Kidney epithelial cell (primary cell): ENCODE measurements at regions not wholly inside any gene's neighbourhood (a gene's known extent, or its start where the extent isn't known, plus 50 kb on each side); places are given as distances from the start of the nearest gene placed in this dataset.

Experiments used
- DNase-seq: peaks from one replicate; pipeline ENCODE4 v3.0.0-alpha.2; 2010; ENCODE audit warnings: low read depth
- H3K27me3 ChIP-seq: 2 replicates; pipeline ENCODE4 v1.6.0; 2011; ENCODE audit warnings: low read length; ENCODE audit not compliant: control insufficient read depth, insufficient read depth
- H3K36me3 ChIP-seq: 2 replicates; pipeline ENCODE4 v1.5.1; 2011; ENCODE audit warnings: low read length; ENCODE audit not compliant: control insufficient read depth, insufficient read depth
- H3K4me3 ChIP-seq: 2 replicates; pipeline ENCODE4 v1.5.1; 2011; ENCODE audit warnings: low read depth, mild to moderate bottlenecking, control low read depth, low read length
- TF ChIP-seq, protein P1 (sequence below): IDR thresholded peaks from 2 replicates; pipeline ENCODE4 v1.5.1; 2011; ENCODE audit warnings: mild to moderate bottlenecking, moderate library complexity, low read length, control low read depth, inconsistent platforms; ENCODE audit not compliant: insufficient read depth, poor library complexity, severe bottlenecking

DNA sequence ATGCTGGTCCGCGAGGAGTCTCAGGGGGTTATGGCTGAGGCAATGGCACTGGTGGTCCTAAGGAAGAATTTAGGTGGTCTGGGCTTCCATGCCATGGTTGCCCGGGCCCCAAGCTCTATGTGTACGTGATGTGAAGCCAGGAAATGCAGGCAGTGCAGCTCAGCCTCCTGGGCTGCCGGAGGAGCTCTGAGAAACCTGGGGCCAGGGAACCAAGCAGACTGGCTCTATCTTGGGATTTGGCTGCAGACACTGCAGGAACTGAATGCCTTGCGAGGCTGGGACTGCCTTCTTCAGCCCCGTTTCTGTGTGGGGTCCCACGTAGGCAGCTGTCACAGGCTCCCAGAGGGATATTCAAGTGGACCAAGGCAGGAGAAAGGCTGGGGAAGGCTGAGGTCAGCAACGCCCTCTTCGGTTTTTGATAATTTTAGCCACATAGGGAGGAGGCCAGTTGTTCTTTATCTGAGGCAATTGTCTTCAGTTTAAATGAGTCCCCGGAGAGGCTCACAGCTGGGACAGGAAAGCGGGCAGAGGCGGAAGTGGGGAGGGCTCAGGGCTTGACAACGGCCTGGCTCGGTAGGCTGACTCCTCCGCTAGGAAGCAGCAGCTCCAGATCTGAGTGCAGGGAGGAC lies 77.7 kb downstream of the RHOB start:
- Histone ChIP-seq H3K36me3 (no peaks in the 10 kb centered on the region), H3K4me3 (no peak overlapping the region), H3K27me3 (no peaks in the 10 kb centered on the region)
- TF ChIP-seq, protein P1, sequence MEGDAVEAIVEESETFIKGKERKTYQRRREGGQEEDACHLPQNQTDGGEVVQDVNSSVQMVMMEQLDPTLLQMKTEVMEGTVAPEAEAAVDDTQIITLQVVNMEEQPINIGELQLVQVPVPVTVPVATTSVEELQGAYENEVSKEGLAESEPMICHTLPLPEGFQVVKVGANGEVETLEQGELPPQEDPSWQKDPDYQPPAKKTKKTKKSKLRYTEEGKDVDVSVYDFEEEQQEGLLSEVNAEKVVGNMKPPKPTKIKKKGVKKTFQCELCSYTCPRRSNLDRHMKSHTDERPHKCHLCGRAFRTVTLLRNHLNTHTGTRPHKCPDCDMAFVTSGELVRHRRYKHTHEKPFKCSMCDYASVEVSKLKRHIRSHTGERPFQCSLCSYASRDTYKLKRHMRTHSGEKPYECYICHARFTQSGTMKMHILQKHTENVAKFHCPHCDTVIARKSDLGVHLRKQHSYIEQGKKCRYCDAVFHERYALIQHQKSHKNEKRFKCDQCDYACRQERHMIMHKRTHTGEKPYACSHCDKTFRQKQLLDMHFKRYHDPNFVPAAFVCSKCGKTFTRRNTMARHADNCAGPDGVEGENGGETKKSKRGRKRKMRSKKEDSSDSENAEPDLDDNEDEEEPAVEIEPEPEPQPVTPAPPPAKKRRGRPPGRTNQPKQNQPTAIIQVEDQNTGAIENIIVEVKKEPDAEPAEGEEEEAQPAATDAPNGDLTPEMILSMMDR: no peak
- DNase-seq: no peak

DNA sequence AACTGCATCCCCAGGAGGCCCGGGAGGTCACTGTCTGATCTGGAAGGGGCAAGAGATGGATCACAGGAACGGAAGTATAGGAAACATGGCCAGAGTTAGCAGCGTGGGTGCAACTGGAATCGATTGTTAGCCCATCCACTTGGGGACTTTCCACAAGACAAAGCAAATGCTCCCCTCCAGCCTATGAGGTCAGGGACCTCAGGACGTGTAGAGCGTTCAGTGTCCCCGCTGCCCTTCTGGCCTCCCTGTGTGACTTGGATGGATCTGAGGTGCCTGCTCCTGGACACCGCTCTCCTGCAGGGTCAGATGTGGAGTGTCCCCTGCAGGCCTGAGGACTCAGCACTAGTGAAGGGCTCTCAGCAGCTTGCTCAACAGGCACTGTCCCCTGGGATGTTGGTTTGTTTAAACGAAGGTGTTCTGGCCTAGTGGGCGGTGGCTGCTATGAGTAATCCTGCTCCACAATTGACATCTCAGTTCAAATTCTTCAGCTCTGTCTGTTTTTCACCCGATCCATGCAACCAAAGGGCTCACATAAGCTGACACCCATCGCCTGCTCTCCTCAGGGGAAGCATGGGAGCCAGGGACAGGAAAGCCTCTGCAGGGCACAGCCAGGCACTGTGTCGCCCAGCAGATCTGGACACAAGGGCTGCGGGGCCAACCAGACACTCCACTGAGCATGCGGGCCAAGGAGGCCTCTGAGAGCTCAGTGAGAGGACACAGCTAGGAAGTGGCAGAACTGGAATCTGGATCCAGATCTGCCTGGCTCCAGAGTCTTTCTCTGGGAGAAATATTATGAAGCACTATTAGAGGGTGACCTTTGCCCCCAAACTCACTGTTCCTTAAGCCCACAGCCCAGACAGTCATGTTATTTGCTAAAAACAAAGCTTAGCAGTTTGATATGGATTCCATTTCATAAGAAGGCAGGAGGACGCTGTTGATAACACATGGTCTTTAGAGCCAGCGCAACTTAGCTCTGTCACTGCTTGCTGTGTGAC lies 78.5 kb downstream of the RHOB start:
- Histone ChIP-seq H3K4me3 (no peak overlapping the region), H3K36me3 (no peaks in the 10 kb centered on the region), H3K27me3 (no peaks in the 10 kb centered on the region)
- DNase-seq: no peak
- TF ChIP-seq, protein P1: no peak

DNA sequence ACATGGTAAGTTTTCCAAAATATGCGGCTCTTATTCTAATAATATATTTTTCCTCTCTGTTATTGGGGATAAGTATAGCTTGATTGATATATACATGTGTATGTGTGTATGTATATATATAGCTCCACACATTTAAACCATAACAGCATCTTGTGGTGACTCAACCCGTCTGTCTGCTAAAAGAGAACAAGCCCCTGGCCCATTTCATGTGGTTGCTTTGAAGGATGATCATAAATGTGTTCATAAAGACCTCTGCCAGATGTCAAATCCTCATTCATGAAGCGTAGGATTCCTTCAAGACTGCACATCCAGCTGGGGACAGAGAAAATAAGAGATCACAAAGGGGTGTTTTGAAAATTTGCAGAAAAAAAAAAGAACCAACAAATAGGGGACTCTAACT lies 79.3 kb downstream of the RHOB start:
- no peak for DNase-seq
- Histone ChIP-seq H3K4me3 (no peak overlapping the region), H3K36me3 (no peaks in the 10 kb centered on the region), H3K27me3 (no peaks in the 10 kb centered on the region)
- TF ChIP-seq, protein P1: no peak

DNA sequence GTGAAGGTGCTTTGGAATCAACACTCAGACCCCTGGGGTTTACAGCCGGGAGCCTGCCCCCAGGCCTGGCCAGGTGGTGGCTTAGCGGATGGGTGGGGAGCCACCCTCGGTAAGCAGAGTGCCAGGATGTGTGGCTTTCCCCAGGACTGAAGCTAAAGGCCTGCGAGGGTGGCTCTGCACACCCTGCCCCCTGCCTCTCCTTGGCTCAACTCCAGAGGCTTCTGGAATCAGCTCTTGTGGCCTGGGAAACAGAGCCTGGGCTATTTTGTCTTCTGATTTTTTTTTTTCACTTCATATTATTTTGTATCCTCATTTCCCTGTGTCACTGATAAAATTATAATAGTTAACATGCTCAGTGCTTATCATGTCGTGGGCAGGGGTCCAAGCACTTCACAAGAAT lies 79.8 kb downstream of the RHOB start:
- no peaks in the 10 kb centered on the region for H3K36me3 ChIP-seq
- no peak overlapping the region for H3K4me3 ChIP-seq
- no peak for DNase-seq
- TF ChIP-seq, protein P1: no peak
- no peaks in the 10 kb centered on the region for H3K27me3 ChIP-seq

DNA sequence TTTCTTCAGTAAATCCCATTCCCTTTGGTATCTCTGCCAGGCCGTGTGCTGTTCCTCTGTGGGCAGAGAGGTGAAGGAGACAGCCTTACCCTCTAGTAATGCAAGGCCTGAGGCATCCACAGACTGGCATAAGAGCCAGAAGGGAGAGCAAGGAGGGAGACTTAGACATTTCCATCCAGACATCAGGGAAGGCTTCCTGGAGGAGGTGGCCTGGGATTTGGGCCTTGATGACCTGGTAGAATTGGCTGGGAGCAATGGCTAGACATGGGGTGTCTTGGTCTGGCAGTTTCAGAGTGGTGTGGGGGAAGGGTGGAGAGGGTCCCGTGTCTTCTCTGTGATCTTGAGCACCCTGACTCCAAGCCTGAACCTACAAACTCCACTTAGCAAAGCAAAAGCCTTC lies 81.8 kb downstream of the RHOB start:
- DNase-seq: no peak

More for the DNA sequence above, 81.8 kb downstream of the RHOB start:
- Histone ChIP-seq H3K4me3 (no peak overlapping the region), H3K27me3 (no peaks in the 10 kb centered on the region), H3K36me3 (no peaks in the 10 kb centered on the region)
- TF ChIP-seq, protein P1: no peak
